GM23338 (cell line): ENCODE measurements at regions not wholly inside any gene's neighbourhood (a gene's known extent, or its start where the extent isn't known, plus 50 kb on each side); places are given as distances from the start of the nearest gene placed in this dataset.

Experiments
- ATAC-seq: fragments of 200-7000 bp; cut with Tn5 transposase; 3 replicates; pipeline ENCODE4 v1.9.1; 2020
- DNase-seq: peaks from one replicate; pipeline ENCODE4 v3.0.0-alpha.2; 2015; ENCODE audit warnings: low spot score
- H2AFZ ChIP-seq: fragments of 200-600 bp; sonication (generic); 2 replicates; pipeline ENCODE4 v1.8.0; 2016; ENCODE audit warnings: antibody characterized with exemption, mild to moderate bottlenecking, moderate library complexity
- H3F3A ChIP-seq: fragments of 200-600 bp; sonication (generic); replicated peaks from 2 replicates; pipeline ENCODE4 v1.8.0; 2017; ENCODE audit warnings: antibody characterized with exemption, mixed run types, low read depth
- H3K27ac ChIP-seq: fragments of 200-600 bp; sonication (generic); 2 replicates; pipeline ENCODE4 v1.6.1; 2016; ENCODE audit warnings: low read depth
- H3K27me3 ChIP-seq: fragments of 200-600 bp; sonication (generic); 2 replicates; pipeline ENCODE4 v1.8.0; 2016; ENCODE audit warnings: mild to moderate bottlenecking, mixed run types, moderate library complexity; ENCODE audit not compliant: insufficient read depth
- H3K36me3 ChIP-seq: fragments of 200-600 bp; sonication (generic); 2 replicates; pipeline ENCODE4 v1.8.0; 2016; ENCODE audit warnings: mild to moderate bottlenecking; ENCODE audit not compliant: insufficient read depth
- H3K4me1 ChIP-seq: fragments of 200-600 bp; sonication (generic); 2 replicates; pipeline ENCODE4 v1.8.0; 2016; ENCODE audit warnings: mild to moderate bottlenecking, moderate library complexity; ENCODE audit not compliant: insufficient read depth
- H3K4me2 ChIP-seq: fragments of 200-600 bp; sonication (generic); 2 replicates; pipeline ENCODE4 v1.7.1; 2017; ENCODE audit warnings: mixed run types
- H3K4me3 ChIP-seq: fragments of 200-600 bp; sonication (generic); 2 replicates; pipeline ENCODE4 v1.6.1; 2016; ENCODE audit warnings: mixed run types
- H3K79me2 ChIP-seq: fragments of 200-600 bp; sonication (generic); replicated peaks from 2 replicates; pipeline ENCODE4 v1.8.0; 2017; ENCODE audit warnings: mild to moderate bottlenecking; ENCODE audit not compliant: insufficient read depth
- H3K9me2 ChIP-seq: fragments of 200-600 bp; sonication (generic); 2 replicates; pipeline ENCODE4 v1.8.0; 2017; ENCODE audit not compliant: insufficient read depth
- H4K20me1 ChIP-seq: fragments of 200-600 bp; sonication (generic); replicated peaks from 2 replicates; pipeline ENCODE4 v1.8.0; 2017; ENCODE audit warnings: mild to moderate bottlenecking; ENCODE audit not compliant: insufficient read depth
- H3K27ac Mint-ChIP-seq: 2 replicates; pipeline ENCODE4 v1.8.0; 2020; ENCODE audit warnings: inconsistent platforms, mild to moderate bottlenecking, moderate library complexity, mixed read lengths
- H3K27me3 Mint-ChIP-seq: 3 replicates; pipeline ENCODE4 v1.8.0; 2022; ENCODE audit warnings: low read depth, mild to moderate bottlenecking, moderate library complexity, mixed read lengths, inconsistent platforms; ENCODE audit not compliant: insufficient read depth, poor library complexity
- H3K36me3 Mint-ChIP-seq: 3 replicates; pipeline ENCODE4 v1.8.0; 2021; ENCODE audit warnings: low read depth, mild to moderate bottlenecking, inconsistent platforms, moderate library complexity, mixed read lengths
- H3K4me1 Mint-ChIP-seq: 3 replicates; pipeline ENCODE4 v1.8.0; 2020; ENCODE audit warnings: mild to moderate bottlenecking, inconsistent platforms, mixed read lengths
- H3K4me3 Mint-ChIP-seq: 3 replicates; pipeline ENCODE4 v1.8.0; 2021; ENCODE audit warnings: moderate library complexity, mild to moderate bottlenecking, inconsistent platforms, mixed read lengths
- H3K9me3 Mint-ChIP-seq: 3 replicates; pipeline ENCODE4 v1.8.0; 2020; ENCODE audit warnings: moderate library complexity, mild to moderate bottlenecking, inconsistent platforms, mixed read lengths
- CREB1 ChIP-seq: fragments of 250-450 bp; sonication (Bioruptor Pico); IDR thresholded peaks from 2 replicates; pipeline ENCODE4 v1.5.0; 2020; ENCODE audit warnings: low read depth, mild to moderate bottlenecking, moderate library complexity
- EZH2 ChIP-seq: fragments of 200-600 bp; sonication (generic); IDR thresholded peaks from one replicate; pipeline ENCODE4 v1.8.0; 2017; ENCODE audit warnings: antibody characterized with exemption, mild to moderate bottlenecking, low read depth; ENCODE audit not compliant: unreplicated experiment
- EZH2phosphoT487 ChIP-seq: fragments of 200-600 bp; sonication (generic); IDR thresholded peaks from one replicate; pipeline ENCODE4 v1.8.1; 2018; ENCODE audit warnings: antibody characterized with exemption; ENCODE audit not compliant: unreplicated experiment
- POLR2AphosphoS5 ChIP-seq: IDR thresholded peaks from 2 replicates; pipeline ENCODE4 v1.6.1; 2016; ENCODE audit warnings: antibody characterized with exemption, low read depth
- STAT1 ChIP-seq: IDR thresholded peaks from one replicate; pipeline ENCODE4 v1.6.1; 2016; ENCODE audit warnings: antibody characterized with exemption; ENCODE audit not compliant: unreplicated experiment
- ZNF114 ChIP-seq: fragments of 250-450 bp; sonication (Bioruptor Pico); IDR thresholded peaks from 2 replicates; pipeline ENCODE4 v1.5.0; 2020; ENCODE audit warnings: mild to moderate bottlenecking, moderate library complexity
- ZNF331 ChIP-seq: fragments of 250-450 bp; sonication (Bioruptor Pico); IDR thresholded peaks from 2 replicates; pipeline ENCODE4 v1.5.0; 2020; ENCODE audit warnings: low read depth, mild to moderate bottlenecking, moderate library complexity
- TF ChIP-seq, protein P1 (sequence below): IDR thresholded peaks from one replicate; pipeline ENCODE4 v1.6.1; 2018; ENCODE audit warnings: antibody characterized with exemption; ENCODE audit not compliant: unreplicated experiment
- TF ChIP-seq, protein P2 (sequence below): IDR thresholded peaks from 2 replicates; pipeline ENCODE4 v1.6.1; 2016; ENCODE audit warnings: antibody characterized with exemption
- TF ChIP-seq, protein P3 (sequence below), 2 experiments: fragments of 200-600 bp in 1 of 2; sonication (generic) in 1 of 2; conservative IDR thresholded peaks; 2 replicates each; pipeline versions ENCODE4 v1.5.1 to v1.6.1; 2016 to 2017; ENCODE audit warnings: antibody characterized with exemption in 2 of 2, low read depth in 2 of 2, mild to moderate bottlenecking in 2 of 2, moderate library complexity in 1 of 2

DNA sequence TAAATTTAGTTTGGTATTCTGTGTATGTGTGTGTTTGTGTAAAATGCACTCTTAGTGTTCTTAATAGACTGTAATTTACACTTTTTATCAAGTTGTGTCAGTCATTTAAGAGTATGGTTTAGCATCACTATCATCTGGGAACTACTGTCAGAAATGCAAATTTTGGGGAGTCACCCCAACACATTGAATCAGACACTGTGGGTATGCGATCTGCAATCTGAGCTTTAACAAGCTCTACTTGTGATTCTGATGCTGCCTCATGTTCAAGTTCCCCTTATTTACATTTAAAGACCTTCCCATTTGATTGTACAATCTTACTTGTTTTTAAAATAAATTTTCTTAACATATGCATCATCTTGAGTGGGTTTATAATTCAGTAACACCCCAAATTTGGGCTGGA is 218.1 kb upstream of the FOXP2 start (continued):
- TF ChIP-seq, protein P1, sequence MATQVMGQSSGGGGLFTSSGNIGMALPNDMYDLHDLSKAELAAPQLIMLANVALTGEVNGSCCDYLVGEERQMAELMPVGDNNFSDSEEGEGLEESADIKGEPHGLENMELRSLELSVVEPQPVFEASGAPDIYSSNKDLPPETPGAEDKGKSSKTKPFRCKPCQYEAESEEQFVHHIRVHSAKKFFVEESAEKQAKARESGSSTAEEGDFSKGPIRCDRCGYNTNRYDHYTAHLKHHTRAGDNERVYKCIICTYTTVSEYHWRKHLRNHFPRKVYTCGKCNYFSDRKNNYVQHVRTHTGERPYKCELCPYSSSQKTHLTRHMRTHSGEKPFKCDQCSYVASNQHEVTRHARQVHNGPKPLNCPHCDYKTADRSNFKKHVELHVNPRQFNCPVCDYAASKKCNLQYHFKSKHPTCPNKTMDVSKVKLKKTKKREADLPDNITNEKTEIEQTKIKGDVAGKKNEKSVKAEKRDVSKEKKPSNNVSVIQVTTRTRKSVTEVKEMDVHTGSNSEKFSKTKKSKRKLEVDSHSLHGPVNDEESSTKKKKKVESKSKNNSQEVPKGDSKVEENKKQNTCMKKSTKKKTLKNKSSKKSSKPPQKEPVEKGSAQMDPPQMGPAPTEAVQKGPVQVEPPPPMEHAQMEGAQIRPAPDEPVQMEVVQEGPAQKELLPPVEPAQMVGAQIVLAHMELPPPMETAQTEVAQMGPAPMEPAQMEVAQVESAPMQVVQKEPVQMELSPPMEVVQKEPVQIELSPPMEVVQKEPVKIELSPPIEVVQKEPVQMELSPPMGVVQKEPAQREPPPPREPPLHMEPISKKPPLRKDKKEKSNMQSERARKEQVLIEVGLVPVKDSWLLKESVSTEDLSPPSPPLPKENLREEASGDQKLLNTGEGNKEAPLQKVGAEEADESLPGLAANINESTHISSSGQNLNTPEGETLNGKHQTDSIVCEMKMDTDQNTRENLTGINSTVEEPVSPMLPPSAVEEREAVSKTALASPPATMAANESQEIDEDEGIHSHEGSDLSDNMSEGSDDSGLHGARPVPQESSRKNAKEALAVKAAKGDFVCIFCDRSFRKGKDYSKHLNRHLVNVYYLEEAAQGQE, result no peak
- TF ChIP-seq ZNF114 (CRISPR knock-in tag) (no peak), EZH2 (no peak), POLR2AphosphoS5 (no peak), EZH2phosphoT487 (no peak), CREB1 (no peak), ZNF331 (CRISPR knock-in tag) (no peak), STAT1 (no peak)
- TF ChIP-seq, protein P2, sequence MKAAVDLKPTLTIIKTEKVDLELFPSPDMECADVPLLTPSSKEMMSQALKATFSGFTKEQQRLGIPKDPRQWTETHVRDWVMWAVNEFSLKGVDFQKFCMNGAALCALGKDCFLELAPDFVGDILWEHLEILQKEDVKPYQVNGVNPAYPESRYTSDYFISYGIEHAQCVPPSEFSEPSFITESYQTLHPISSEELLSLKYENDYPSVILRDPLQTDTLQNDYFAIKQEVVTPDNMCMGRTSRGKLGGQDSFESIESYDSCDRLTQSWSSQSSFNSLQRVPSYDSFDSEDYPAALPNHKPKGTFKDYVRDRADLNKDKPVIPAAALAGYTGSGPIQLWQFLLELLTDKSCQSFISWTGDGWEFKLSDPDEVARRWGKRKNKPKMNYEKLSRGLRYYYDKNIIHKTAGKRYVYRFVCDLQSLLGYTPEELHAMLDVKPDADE, result no peak

DNA sequence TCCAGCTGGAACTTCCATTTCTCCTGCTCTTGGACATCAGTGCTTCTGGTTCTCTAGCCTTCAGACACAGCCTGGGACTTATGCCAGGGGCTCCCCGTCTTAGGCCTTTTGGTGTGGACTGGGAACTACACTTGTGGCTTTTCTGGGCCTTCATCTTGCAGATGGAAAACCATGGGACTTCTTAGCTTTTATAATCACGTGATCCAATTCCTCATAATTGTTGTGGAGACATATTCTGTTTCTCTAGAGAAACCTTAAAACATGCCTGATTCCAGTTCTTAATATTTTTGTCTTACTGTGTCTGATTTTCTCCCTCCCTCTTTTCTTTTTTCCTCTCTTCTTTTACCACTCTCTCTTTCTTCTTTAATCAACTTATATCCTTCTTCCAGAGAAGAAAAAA is 224.2 kb upstream of the FOXP2 start:
- no peaks in the 10 kb centered on the region for H3K9me2 ChIP-seq
- Mint-ChIP-seq H3K4me3 (no peak overlapping the region), H3K4me1 (no peaks in the 10 kb centered on the region), H3K27ac (no peak overlapping the region), H3K27me3 (peaks cover 4% of the 10 kb centered on the region), H3K36me3 (no peaks in the 10 kb centered on the region), H3K9me3 (no peaks in the 10 kb centered on the region)
- H3F3A ChIP-seq, result no peaks in the 10 kb centered on the region
- H3K4me3 ChIP-seq, result no peak overlapping the region
- DNase-seq (no peak), ATAC-seq (no peak)
- no peak overlapping the region for H3K27ac ChIP-seq
- no peaks in the 10 kb centered on the region for H3K36me3 ChIP-seq
- no peaks in the 10 kb centered on the region for H3K4me1 ChIP-seq
- no peak overlapping the region for H3K4me2 ChIP-seq
- no peaks in the 10 kb centered on the region for H3K79me2 ChIP-seq
- H4K20me1 ChIP-seq, result no peaks in the 10 kb centered on the region
- H2AFZ ChIP-seq, result no peak overlapping the region
- no peaks in the 10 kb centered on the region for H3K27me3 ChIP-seq
- TF ChIP-seq, protein P3, sequence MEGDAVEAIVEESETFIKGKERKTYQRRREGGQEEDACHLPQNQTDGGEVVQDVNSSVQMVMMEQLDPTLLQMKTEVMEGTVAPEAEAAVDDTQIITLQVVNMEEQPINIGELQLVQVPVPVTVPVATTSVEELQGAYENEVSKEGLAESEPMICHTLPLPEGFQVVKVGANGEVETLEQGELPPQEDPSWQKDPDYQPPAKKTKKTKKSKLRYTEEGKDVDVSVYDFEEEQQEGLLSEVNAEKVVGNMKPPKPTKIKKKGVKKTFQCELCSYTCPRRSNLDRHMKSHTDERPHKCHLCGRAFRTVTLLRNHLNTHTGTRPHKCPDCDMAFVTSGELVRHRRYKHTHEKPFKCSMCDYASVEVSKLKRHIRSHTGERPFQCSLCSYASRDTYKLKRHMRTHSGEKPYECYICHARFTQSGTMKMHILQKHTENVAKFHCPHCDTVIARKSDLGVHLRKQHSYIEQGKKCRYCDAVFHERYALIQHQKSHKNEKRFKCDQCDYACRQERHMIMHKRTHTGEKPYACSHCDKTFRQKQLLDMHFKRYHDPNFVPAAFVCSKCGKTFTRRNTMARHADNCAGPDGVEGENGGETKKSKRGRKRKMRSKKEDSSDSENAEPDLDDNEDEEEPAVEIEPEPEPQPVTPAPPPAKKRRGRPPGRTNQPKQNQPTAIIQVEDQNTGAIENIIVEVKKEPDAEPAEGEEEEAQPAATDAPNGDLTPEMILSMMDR (conservative IDR thresholded peaks at IDR 0.05; ENCODE audit: low read depth in 2 of 2), result no peak
- TF ChIP-seq ZNF331 (CRISPR knock-in tag), result no peak
- TF ChIP-seq, protein P1, result no peak
- TF ChIP-seq, protein P2, result no peak
- no peak for TF ChIP-seq ZNF114 (CRISPR knock-in tag)
